ENCODE measurements at regions not wholly inside any gene's neighbourhood (a gene's known extent, or its start where the extent isn't known, plus 50 kb on each side); places are given as distances from the start of the nearest gene placed in this dataset.

DNA sequence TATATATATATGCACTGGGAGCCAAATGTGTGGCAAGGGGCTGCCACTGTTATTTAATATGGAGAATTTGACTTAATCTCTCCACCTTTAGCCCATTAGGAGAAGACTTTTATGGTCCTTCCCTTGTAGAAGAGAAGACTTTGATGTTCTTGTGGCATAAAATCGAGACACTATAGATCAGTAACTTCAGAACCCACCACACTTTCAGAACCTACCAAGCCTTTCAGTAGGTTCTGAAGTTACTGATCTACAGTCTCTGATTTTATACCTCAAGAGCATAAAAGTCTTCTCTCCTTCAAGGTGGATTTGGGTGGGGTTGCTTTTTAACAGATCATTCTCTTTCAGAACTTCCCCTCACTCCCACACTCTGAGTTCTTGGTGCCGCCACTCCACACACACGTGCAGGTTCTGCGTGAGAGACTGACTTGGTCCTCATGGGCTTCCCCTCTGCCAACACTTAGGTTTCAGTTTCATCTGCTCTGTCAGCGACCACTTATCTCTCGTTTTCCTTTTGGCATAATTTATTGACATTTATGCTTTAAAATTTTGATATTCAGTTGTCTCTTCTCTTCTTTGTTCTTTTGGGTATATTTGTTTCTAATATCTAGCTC lies 213.4 kb upstream of the PCDH17 start:
- DNase-seq (ENCODE audit: low spot score) = no peak
- in situ Hi-C loops (cut with MboI; ENCODE audit: low pct_unique_long_range_greater_than_20kb, low sequenced_read_pairs, unreplicated experiment) = no loop called here
- TF ChIP-seq CTCF (IDR thresholded peaks at IDR 0.05; ENCODE audit: extremely low read depth, insufficient read depth, missing control alignments) = no peak

- in situ Hi-C loops (cut with MboI; ENCODE audit: low pct_unique_long_range_greater_than_20kb, low sequenced_read_pairs, unreplicated experiment) = no loop called here
- TF ChIP-seq CTCF (IDR thresholded peaks at IDR 0.05; ENCODE audit: extremely low read depth, insufficient read depth, missing control alignments) = no peak
Measured at GRCh38 chr13:57424379-57424778, 207.2 kb upstream of the PCDH17 start.

DNA sequence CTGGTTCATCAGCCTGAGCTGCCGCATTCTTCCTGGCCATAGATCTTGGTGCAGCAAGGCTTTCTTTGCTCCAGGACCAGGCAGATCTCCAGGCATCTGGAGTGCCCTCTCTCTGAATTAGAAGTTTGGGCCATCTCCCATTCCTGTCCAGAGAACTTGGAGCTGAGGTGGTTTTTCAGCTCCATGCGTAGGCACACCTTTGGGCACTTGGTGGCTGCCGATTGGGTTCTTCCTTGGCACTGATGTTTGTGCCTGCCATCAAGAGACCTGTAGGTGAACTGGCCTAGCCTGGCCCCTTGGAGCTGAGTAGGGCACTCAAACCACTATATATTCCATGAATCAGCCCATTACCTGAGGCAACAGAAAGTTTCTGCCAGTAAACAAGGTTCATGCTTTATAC lies 206.0 kb upstream of the PCDH17 start:
- TF ChIP-seq CTCF (IDR thresholded peaks at IDR 0.05; ENCODE audit: extremely low read depth, insufficient read depth, missing control alignments) = no peak
- DNase-seq (ENCODE audit: low spot score) = no peak
- in situ Hi-C loops (cut with MboI; ENCODE audit: low pct_unique_long_range_greater_than_20kb, low sequenced_read_pairs, unreplicated experiment) = no loop called here

More at GRCh38 chr13:57424379-57424778, 207.2 kb upstream of the PCDH17 start:
- no peak for DNase-seq (ENCODE audit: low spot score)

DNA sequence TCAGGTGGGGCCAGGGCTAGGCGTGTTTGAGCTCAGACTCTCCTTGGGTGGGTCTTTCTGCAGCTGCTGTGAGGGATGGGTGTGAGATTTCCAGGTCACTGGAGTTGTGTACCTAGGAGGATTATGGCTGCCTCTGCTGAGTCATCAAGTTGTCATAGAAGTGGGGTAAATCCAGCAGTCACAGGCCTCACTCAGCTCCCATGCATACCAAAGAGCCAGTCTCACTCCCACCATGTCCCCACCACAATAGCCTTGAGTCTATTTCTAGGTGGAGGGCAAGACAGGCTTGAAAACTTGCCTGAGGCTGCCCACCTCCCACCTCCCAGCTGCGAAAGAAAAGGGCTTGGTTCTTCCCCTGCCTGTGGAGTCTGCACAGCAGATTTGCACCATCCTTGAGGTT lies 194.0 kb upstream of the PCDH17 start:
- no peak for DNase-seq (ENCODE audit: low spot score)
- in situ Hi-C loops (cut with MboI; ENCODE audit: low pct_unique_long_range_greater_than_20kb, low sequenced_read_pairs, unreplicated experiment) = no loop called here
- TF ChIP-seq CTCF (IDR thresholded peaks at IDR 0.05; ENCODE audit: extremely low read depth, insufficient read depth, missing control alignments) = no peak

DNA sequence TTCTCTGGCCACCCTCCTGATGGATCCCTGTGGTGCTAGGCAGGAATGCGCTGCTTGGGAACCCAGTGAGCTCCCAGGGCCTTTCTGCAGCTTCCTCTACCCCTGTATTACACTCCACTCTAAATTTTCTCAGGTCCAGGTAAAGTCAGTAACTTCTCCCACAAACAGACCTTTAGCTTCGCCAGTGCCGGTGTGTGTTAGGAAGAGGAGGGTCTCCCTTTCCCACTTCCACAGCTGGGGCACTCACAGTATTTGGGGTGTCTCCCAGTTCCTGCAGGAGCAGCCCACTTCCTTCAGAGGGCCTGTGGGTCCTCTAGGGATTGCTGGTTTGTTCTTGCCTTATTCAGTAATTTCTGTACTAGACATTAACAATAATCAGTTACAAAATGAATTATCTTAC lies 193.5 kb upstream of the PCDH17 start:
- no peak for TF ChIP-seq CTCF (IDR thresholded peaks at IDR 0.05; ENCODE audit: extremely low read depth, insufficient read depth, missing control alignments)
- in situ Hi-C loops (cut with MboI; ENCODE audit: low pct_unique_long_range_greater_than_20kb, low sequenced_read_pairs, unreplicated experiment) = no loop called here
- no peak for DNase-seq (ENCODE audit: low spot score)

- TF ChIP-seq CTCF (IDR thresholded peaks at IDR 0.05; ENCODE audit: extremely low read depth, insufficient read depth, missing control alignments) = no peak
- in situ Hi-C loops (cut with MboI; ENCODE audit: low pct_unique_long_range_greater_than_20kb, low sequenced_read_pairs, unreplicated experiment) = no loop called here
- DNase-seq (ENCODE audit: low spot score) = no peak
Measured at GRCh38 chr13:57443494-57443893, 188.1 kb upstream of the PCDH17 start.

DNA sequence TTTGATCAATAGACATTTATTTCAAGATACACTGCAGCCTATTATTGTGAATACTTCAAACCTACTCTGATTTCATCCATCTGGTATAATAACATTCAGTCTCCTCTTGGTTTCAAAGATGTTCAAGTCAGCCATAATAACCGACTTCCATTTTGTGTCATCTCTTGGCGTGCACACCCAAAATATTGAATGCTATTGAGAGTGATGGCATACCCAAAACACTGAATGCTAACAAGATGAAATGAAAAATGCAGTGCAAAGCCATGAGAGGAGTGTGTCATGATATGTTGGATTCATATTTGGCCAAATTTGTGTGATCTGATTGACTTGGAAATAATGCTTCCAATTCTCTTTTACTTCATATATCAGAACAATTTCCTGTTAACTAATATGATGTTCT lies 181.2 kb upstream of the PCDH17 start:
- no peak for TF ChIP-seq CTCF (IDR thresholded peaks at IDR 0.05; ENCODE audit: extremely low read depth, insufficient read depth, missing control alignments)
- DNase-seq (ENCODE audit: low spot score) = no peak
- in situ Hi-C loops (cut with MboI; ENCODE audit: low pct_unique_long_range_greater_than_20kb, low sequenced_read_pairs, unreplicated experiment) = no loop called here

Measured in GM13977 (cell line).